Neural cell (in vitro differentiated cells): ENCODE measurements at regions not wholly inside any gene's neighbourhood (a gene's known extent, or its start where the extent isn't known, plus 50 kb on each side); places are given as distances from the start of the nearest gene placed in this dataset.

Experiments used
- EP300 ChIP-seq: fragments of 450-650 bp; conservative IDR thresholded peaks from 2 replicates; pipeline ENCODE4 v1.6.1; 2014; ENCODE audit warnings: antibody characterized with exemption, mild to moderate bottlenecking, moderate library complexity; ENCODE audit not compliant: poor library complexity, severe bottlenecking
- EZH2 ChIP-seq: fragments of 200-600, 300-800 bp; shearing (Covaris generic), sonication (generic); IDR thresholded peaks from 2 replicates; pipeline ENCODE4 v1.6.1; 2014; ENCODE audit warnings: antibody characterized with exemption, low read length, borderline replicate concordance, mild to moderate bottlenecking; ENCODE audit not compliant: insufficient read depth, poor library complexity, severe bottlenecking
- POLR2AphosphoS5 ChIP-seq: IDR thresholded peaks from 2 replicates; pipeline ENCODE4 v1.6.1; 2012
- TF ChIP-seq, protein P1 (sequence below): fragments of 450-650 bp; IDR thresholded peaks from 2 replicates; pipeline ENCODE4 v1.5.1; 2014; ENCODE audit warnings: antibody characterized with exemption, mild to moderate bottlenecking, moderate library complexity; ENCODE audit not compliant: poor library complexity, severe bottlenecking

- TF ChIP-seq, protein P1, sequence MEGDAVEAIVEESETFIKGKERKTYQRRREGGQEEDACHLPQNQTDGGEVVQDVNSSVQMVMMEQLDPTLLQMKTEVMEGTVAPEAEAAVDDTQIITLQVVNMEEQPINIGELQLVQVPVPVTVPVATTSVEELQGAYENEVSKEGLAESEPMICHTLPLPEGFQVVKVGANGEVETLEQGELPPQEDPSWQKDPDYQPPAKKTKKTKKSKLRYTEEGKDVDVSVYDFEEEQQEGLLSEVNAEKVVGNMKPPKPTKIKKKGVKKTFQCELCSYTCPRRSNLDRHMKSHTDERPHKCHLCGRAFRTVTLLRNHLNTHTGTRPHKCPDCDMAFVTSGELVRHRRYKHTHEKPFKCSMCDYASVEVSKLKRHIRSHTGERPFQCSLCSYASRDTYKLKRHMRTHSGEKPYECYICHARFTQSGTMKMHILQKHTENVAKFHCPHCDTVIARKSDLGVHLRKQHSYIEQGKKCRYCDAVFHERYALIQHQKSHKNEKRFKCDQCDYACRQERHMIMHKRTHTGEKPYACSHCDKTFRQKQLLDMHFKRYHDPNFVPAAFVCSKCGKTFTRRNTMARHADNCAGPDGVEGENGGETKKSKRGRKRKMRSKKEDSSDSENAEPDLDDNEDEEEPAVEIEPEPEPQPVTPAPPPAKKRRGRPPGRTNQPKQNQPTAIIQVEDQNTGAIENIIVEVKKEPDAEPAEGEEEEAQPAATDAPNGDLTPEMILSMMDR = no peak
- no peak for TF ChIP-seq EZH2
- TF ChIP-seq EP300 = no peak
- TF ChIP-seq POLR2AphosphoS5 = no peak
These were observed 577.4 kb upstream of the LUZP2 start for GRCh38 chr11:23919455-23919854.
